ENCODE measurements at regions not wholly inside any gene's neighbourhood (a gene's known extent, or its start where the extent isn't known, plus 50 kb on each side); places are given as distances from the start of the nearest gene placed in this dataset.

DNA sequence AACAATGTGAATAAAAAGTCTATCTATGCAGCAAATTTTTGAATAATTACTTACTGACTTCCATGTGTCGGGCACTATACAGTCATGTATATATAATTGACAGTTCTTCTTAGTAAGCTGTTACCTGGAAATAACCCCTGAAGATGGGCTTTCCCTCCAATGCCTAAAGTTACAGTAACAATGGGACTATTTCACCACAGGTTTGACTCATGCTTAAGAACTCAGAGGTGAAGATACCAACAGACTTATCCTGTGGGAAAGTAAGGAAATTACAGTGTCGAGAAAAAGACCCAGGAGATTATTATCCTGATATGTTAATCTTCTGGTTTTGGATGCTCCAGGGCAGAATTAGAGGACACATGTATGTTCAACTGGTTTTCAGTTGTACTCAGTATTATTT lies 601.5 kb upstream of the SOX9 start:
- intact Hi-C loops (cut with micrococcal nuclease), result no loop called here
- H3K4me1 ChIP-seq, result no peaks in the 10 kb centered on the region
- no peak for DNase-seq
- H3K9me3 ChIP-seq (replicated peaks), result peaks cover 4% of the 10 kb centered on the region
- H3K27ac ChIP-seq (replicated peaks), result no peak overlapping the region
- no peak overlapping the region for H3K4me3 ChIP-seq
- H3K36me3 ChIP-seq, result no peaks in the 10 kb centered on the region
- H3K27me3 ChIP-seq (ENCODE audit: low read depth), result peaks cover 6% of the 10 kb centered on the region
- TF ChIP-seq, protein P1, sequence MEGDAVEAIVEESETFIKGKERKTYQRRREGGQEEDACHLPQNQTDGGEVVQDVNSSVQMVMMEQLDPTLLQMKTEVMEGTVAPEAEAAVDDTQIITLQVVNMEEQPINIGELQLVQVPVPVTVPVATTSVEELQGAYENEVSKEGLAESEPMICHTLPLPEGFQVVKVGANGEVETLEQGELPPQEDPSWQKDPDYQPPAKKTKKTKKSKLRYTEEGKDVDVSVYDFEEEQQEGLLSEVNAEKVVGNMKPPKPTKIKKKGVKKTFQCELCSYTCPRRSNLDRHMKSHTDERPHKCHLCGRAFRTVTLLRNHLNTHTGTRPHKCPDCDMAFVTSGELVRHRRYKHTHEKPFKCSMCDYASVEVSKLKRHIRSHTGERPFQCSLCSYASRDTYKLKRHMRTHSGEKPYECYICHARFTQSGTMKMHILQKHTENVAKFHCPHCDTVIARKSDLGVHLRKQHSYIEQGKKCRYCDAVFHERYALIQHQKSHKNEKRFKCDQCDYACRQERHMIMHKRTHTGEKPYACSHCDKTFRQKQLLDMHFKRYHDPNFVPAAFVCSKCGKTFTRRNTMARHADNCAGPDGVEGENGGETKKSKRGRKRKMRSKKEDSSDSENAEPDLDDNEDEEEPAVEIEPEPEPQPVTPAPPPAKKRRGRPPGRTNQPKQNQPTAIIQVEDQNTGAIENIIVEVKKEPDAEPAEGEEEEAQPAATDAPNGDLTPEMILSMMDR (IDR thresholded peaks at IDR 0.05; ENCODE audit: borderline replicate concordance), result no peak

DNA sequence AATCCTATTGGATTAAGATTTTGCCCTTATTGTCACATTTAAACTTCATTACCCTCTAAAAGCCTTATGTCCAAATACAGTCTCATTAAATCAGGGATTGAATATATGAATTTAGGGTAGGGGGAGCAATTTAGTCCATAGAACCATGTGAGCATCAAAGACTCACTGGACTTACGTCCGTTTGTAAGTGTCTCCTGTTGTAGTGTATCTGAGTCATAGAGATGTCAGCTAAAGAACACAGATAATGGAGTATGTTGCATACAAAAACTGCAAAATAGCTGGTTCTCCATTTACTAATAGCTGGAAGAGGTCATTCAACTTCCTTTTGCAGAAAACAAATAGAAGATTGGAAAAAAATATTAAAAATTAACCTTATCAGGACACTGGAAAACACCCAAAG lies 599.1 kb upstream of the SOX9 start:
- Histone ChIP-seq H3K36me3 (no peaks in the 10 kb centered on the region), H3K27me3 (ENCODE audit: low read depth) (peaks cover 6% of the 10 kb centered on the region), H3K9me3 (replicated peaks) (peaks cover 4% of the 10 kb centered on the region), H3K27ac (replicated peaks) (no peak overlapping the region), H3K4me1 (no peaks in the 10 kb centered on the region), H3K4me3 (no peak overlapping the region)
- intact Hi-C loops (cut with micrococcal nuclease), result no loop called here
- TF ChIP-seq, protein P1 (IDR thresholded peaks at IDR 0.05; ENCODE audit: borderline replicate concordance), result no peak
- no peak for DNase-seq

DNA sequence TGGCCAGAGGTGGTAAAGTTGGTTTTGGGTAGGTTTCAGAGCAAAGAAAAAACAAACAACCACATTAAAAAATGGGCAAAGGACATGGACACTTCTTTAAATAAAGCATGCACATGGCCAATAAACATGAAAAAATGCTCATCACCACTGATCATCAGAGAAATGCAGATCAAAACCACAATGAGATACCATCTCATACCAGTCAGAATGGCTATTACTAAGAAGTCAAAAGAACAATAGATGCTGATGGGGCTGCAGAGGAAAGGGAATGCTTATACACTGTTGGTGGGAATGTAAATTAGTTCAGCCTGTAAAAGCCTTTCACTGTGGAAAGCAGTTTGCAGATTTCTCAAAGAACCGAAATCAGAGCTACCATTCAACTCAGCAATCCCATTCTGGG lies 598.4 kb upstream of the SOX9 start:
- H3K4me3 ChIP-seq, result no peak overlapping the region
- no peaks in the 10 kb centered on the region for H3K36me3 ChIP-seq
- peaks cover 6% of the 10 kb centered on the region for H3K27me3 ChIP-seq (ENCODE audit: low read depth)
- DNase-seq, result no peak
- H3K27ac ChIP-seq (replicated peaks), result no peak overlapping the region
- TF ChIP-seq, protein P1 (IDR thresholded peaks at IDR 0.05; ENCODE audit: borderline replicate concordance), result no peak
- H3K9me3 ChIP-seq (replicated peaks), result peaks cover 4% of the 10 kb centered on the region
- H3K4me1 ChIP-seq, result no peaks in the 10 kb centered on the region
- intact Hi-C loops (cut with micrococcal nuclease), result no loop called here

DNA sequence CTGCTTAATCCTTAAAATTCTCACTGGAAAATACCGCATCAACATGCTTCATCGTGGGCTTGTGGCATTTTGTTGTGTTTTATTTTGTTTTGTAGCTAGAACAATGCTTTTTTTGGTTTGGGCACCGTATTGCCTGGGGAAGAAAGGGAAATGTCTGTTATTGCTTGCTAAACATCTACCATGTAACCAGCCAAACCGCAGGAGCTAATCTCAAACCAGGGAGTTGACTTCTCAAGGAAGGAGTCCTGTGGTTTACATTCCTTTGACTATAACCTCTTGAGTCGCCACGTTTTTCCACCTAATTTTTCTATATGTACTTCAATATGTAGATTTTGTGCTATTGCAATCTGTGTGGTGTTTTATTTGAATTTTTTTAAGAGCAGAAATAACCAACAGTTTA lies 593.5 kb upstream of the SOX9 start:
- H3K4me1 ChIP-seq, result no peaks in the 10 kb centered on the region
- H3K27me3 ChIP-seq (ENCODE audit: low read depth), result no peaks in the 10 kb centered on the region
- intact Hi-C loops (cut with micrococcal nuclease), result no loop called here
- no peaks in the 10 kb centered on the region for H3K9me3 ChIP-seq (replicated peaks)
- H3K36me3 ChIP-seq, result no peaks in the 10 kb centered on the region
- TF ChIP-seq, protein P1 (IDR thresholded peaks at IDR 0.05; ENCODE audit: borderline replicate concordance), result no peak
- no peak for DNase-seq
- H3K27ac ChIP-seq (replicated peaks), result no peak overlapping the region
- H3K4me3 ChIP-seq, result no peak overlapping the region

DNA sequence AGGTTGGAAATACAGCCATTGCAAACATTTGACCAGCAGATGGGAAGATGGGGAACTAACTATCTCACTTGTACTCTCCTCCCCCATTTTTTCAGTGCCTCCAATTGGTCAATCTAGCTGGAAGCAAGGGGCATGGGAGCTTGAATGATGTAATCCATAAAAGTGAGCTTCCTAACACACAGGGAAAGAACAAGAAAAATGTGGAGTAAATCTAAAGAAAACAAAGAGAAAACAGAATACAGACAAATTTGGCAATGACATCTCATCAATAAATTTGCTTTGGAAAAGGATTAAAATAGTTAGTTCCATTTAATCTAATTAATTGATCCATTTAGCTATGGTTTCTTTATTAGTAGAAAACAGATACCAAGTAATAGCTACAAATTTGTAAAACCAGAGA lies 592.6 kb upstream of the SOX9 start:
- intact Hi-C loops (cut with micrococcal nuclease), result no loop called here
- DNase-seq, result no peak
- Histone ChIP-seq H3K9me3 (replicated peaks) (no peaks in the 10 kb centered on the region), H3K36me3 (no peaks in the 10 kb centered on the region), H3K4me1 (no peaks in the 10 kb centered on the region), H3K4me3 (no peak overlapping the region), H3K27me3 (ENCODE audit: low read depth) (no peaks in the 10 kb centered on the region), H3K27ac (replicated peaks) (no peak overlapping the region)
- TF ChIP-seq, protein P1 (IDR thresholded peaks at IDR 0.05; ENCODE audit: borderline replicate concordance), result no peak

DNA sequence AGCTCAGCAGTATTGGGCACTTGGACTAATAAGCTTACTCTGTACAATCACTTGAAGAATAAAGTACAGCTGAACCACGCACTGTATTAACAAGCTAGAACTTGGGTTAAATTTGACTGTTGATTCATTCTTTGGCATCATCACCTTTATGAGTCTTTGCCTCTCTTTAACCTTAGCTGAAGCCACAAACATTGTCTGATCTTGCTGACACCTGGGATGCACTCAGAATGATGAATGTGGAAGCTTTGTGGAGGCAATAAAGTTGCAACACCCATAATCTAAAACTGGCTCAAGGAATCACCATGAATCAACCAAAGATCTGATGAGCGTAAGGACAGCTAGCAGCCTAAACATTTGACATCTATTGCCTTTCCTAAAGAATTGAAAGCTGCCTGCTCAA lies 590.6 kb upstream of the SOX9 start:
- intact Hi-C loops (cut with micrococcal nuclease), result no loop called here
- Histone ChIP-seq H3K4me1 (no peaks in the 10 kb centered on the region), H3K4me3 (no peak overlapping the region), H3K27me3 (ENCODE audit: low read depth) (no peaks in the 10 kb centered on the region), H3K36me3 (no peaks in the 10 kb centered on the region), H3K27ac (replicated peaks) (no peak overlapping the region), H3K9me3 (replicated peaks) (no peaks in the 10 kb centered on the region)
- TF ChIP-seq, protein P1 (IDR thresholded peaks at IDR 0.05; ENCODE audit: borderline replicate concordance), result no peak
- no peak for DNase-seq
